Lower leg skin (tissue), 3 donors: ENCODE measurements at regions not wholly inside any gene's neighbourhood (a gene's known extent, or its start where the extent isn't known, plus 50 kb on each side); places are given as distances from the start of the nearest gene placed in this dataset.

Source experiments
- CTCF ChIP-seq, 3 donors: fragments of 450-650 bp; IDR thresholded peaks; one replicate each; pipeline ENCODE4 v1.5.1; 2016; ENCODE audit warnings: antibody characterized with exemption in 3 of 3, mild to moderate bottlenecking in 3 of 3, moderate library complexity in 2 of 3
- POLR2A ChIP-seq, 2 donors: fragments of 450-650 bp; IDR thresholded peaks; one replicate each; pipeline ENCODE4 v1.6.1; 2016 to 2017; ENCODE audit warnings: antibody characterized with exemption in 2 of 2, mild to moderate bottlenecking in 1 of 2, moderate library complexity in 1 of 2

GRCh38 chr15:98131924-98132323, 171.4 kb downstream of the ARRDC4 start:
- TF ChIP-seq POLR2A (IDR thresholded peaks at IDR 0.05), result no peak
- no peak for TF ChIP-seq CTCF (IDR thresholded peaks at IDR 0.05)
